Hematopoietic multipotent progenitor cell treated with erythropoietin and hydrocortisone succinate and interleukin-3 and kit ligand, for 8 days (in vitro differentiated cells): ENCODE measurements at regions not wholly inside any gene's neighbourhood (a gene's known extent, or its start where the extent isn't known, plus 50 kb on each side); places are given as distances from the start of the nearest gene placed in this dataset.
"Not testable (repeated sequence)": the region's sequence is repeated elsewhere in the genome, so short reads cannot be mapped to it uniquely, and the experiment has no call there.

ENCODE experiments used
- DNase-seq: peaks from one replicate; pipeline ENCODE4 v3.0.0-alpha.2; 2015

GRCh38 chr3:101913168-101913567 is 63.9 kb downstream of the NFKBIZ start:
- DNase-seq: no peak

DNA sequence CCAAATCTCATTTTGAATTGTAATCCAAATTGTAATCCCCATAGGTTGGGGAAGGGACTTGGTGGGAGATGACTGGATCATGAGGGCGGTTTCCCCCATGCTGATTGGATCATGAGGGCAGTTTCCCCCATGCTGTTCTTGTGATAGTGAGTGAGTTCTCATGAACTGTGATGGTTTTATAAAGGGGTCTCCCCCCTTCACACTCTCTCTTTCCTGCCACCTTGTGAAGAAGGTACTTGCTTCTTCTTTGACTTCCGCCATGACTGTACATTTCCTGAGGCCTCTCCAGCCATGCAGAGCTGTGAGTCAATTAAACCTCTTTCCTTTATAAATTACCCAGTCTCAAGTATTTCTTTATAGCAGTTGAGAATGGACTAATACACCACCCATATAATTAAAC is 68.4 kb downstream of the NFKBIZ start:
- DNase-seq: not testable (repeated sequence)

DNA sequence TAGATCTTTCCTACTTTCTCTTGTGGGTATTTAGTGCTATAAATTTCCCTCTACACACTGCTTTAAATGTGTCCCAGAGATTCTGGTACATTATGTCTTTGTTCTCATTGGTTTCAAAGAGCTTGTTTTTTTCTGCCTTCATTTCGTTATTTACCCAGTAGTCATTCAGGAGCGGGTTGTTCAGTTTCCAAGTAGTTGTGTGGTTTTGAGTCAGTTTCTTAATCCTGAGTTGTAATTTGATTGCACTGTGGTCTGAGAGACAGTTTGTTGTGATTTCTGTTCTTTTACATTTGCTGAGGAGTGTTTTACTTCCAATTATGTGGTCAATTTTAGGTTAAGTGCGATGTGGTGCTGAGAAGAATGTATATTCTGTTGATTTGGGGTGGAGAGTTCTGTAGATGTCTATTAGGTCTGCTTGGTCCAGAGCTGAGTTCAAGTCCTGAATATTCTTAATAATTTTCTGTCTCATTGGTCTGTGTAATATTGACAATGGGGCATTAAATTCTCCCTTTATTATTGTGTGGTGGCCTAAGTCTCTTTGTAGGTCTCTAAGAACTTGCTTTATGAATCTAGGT is 72.9 kb downstream of the NFKBIZ start:
- not testable (repeated sequence) for DNase-seq

DNA sequence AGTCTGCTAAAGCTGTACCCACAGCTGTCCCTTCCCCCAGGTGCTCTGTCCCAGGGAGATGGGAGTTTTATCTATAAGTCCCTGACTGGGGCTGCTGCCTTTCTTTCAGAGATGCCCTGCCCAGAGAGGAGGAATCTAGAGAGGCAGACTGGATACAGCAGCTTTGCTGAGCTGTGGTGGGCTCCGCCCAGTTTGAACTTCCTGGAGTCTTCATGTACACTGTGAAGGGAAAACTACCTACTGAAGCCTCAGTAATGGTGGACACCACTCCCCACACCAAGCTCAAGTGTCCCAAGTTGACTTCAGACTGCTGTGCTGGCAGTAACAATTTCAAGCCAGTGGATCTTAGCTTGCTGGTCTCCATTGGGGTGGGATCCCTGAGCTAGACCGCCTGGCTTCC is 75.3 kb downstream of the NFKBIZ start:
- peak; percentile 22 for DNase-seq

DNA sequence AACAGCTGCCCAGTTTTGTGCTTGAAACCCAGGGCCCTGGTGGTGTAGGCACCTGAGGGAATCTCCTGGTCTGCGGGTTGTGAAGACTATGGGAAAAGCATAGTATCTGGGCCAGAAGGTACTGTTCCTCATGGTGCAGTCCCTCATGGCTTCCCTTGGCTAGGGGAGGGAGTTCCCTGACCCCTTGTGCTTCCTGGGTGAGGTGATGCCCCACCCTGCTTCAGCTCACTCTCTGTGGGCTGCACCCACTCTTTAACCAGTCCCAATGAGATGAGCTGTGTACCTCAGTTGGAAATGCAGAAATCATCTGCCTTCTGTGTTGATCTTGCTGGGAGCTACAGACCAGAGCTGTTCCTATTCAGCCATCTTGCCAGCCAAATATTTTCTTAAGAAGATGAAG is 75.8 kb downstream of the NFKBIZ start:
- not testable (repeated sequence) for DNase-seq

DNA sequence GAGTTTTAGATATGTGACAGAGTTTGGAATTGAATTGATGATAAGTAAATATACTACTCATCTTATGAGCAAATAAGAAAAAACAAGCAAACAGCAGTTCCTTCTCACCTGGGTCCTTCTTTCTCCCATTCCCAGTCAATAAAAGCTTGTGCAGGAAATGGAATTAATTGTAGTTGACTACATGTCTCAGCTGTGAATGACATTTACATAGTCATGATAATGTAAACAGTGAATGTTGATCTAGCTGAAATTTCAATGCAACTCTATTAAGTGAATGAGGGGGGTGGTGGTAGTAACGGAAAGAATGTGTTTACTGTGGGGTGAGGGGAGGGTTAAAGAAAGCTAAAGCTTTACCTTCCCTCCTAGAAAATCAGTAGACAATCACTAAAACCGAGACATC is 76.2 kb downstream of the NFKBIZ start:
- DNase-seq: no peak

DNA sequence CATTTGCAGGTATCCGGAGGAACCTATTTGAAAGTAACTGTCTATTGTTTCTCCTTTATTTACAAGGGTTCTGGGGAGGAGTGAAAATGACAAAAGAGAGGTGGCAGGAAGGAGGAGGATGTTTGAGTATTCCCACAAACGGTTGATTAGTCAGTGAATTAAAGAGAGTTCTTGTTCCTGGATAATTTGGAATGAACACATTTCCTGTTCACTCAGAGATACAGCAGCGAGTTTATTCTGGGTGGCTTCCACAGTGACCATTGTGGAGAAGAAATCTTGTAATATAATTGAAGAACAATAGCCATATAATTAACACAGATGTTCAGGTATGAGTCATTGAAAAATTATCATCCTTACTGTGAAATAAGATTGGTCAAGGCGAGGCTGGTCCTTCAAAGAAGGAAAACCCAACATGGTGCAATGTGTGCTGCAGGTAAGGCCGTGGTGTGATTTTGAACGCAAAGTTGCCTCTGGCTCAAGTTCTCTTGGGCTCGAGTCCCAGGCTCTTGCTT is 77.3 kb downstream of the NFKBIZ start:
- DNase-seq: no peak

DNA sequence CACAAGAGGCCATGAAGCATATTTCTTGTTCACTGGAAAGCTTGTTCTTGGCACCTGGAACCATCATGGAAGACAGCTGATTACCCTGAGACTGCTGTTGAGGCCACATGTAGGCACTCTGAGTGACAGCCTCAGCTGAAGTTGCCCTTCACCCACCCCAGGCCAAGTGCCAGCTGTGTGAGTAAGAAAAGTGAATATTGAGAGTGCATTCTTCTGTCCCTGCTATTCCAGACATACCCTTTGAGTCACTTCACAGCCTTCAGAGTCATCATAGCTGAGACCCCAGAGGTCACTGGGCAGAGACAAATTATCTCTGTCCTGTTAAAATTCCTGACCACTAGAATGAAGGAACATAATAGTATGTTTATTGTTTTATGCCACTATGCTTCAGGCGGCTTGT is 79.6 kb downstream of the NFKBIZ start:
- DNase-seq: no peak

- no peak for DNase-seq
Observed at GRCh38 chr3:101931081-101931480, 81.8 kb downstream of the NFKBIZ start.

- DNase-seq: no peak
Observed at GRCh38 chr3:101932326-101933068, 83.2 kb downstream of the NFKBIZ start.

- DNase-seq: peak; percentile 21
Observed at GRCh38 chr3:101936419-101937356, 87.4 kb downstream of the NFKBIZ start.

DNA sequence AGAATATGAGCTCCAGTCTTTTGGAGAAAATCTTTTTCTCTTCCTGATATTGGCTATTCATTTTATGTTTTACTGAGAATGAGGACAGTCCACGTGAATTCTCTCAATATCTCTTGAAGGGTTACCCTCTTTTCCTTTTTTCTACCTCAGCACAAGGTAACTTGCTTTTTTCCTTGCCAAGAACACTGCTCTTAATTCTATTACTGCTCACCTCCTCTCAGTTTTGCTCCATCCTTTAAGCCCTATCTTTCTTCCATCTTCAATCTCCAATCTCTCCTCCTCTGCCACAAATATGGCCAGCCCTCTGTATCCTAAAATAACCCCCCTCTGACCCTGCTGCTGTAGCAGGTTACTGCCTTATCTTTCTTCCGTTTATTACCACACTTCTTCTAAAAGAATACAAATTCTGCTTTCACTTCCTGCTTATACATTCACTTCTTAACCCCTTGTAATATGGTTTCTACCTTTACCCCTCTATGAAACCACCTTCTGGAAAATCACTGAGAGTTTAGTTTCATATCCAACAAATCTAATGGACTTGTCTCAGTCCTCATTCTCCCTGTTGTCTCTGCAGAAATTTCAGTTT is 89.0 kb downstream of the NFKBIZ start:
- no peak for DNase-seq

GRCh38 chr3:101939361-101940049 is 90.2 kb downstream of the NFKBIZ start:
- no peak for DNase-seq

DNA sequence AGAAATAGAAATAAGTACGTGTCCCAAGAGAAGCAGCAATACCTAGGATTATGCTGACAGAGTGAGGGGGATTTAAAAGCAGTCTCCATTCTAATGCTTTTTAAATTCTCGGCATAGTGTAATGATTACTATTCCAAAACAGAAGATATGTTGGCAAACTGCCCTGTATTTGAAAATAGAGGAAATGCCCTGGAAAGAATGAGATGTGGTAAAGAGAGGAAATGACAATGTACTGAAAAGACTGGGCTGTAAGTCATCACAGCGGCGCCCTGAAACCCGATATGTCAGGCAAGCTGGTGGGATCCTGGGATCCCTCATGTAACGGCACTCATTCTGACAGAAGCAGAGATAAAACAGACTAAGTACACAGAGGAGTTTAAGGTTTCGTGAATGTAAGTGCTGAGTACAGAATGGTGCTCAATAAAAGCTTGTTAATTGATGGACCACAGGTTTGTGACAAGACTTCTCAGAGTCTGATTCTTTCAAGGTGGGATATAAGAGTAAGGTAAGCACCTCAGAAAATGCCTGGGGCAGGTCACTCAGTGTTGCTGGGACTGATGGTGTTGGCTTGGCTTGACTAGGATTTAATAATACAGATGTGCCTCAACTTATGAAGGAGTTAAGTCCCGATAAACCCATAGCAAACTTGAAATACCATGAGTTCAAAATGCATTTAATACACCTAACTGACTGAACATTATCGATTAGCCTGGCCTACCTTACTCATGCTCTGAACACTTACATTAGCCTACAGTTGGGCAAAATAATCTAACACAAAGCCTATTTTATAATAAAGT is 91.4 kb downstream of the NFKBIZ start:
- DNase-seq: peak; percentile 28

DNA sequence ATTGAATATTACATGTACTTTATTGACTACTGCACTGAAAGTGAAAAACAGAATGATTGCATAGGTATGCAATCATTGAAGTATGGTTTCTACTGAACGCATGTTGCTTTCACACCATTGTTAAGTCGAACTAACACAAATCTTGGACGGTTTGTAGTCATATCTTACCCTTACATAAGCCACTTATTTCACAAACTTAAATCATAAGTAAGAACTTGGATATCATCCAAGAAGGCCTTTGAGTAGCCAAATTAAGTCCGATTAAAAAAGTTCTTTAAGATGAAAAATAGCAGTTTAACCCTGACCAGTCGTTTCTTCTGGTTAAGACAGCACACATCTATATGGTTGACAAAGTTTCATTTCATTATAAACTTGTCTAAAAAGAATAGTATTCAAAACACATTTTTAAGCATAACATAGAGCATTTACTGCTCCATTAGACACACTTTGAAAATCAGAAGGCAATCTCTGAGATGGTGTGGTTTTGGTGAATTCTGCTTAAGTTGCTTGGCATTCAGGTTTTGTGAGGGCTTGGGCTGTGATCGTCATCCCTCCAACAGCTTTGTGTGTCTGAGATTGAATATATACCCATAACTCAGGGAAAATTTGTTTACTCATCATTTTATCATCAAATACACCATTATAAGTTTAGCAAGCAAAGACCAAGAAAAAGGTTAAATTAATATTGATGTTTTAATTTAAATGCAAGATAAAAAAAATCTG is 92.2 kb downstream of the NFKBIZ start:
- DNase-seq: no peak

GRCh38 chr3:101942356-101942755 is 93.0 kb downstream of the NFKBIZ start:
- DNase-seq: no peak

DNA sequence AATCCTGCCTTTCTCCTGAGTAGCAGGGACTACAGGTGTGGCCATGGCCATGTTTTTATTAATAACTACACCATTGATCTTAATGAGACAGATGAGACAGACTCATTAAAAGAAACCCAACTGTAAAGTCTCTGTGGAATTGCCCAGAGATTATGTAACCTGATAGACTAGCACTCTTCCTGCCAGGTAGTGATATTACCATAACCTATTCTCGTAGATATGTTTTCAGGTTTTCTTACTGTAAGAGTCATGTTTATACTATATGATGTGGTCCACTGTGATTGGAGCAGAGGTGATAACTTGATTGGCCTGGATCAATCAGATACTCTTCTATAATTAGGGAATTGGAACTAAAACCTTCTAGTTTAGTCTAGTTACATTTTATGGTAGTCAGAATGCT is 93.7 kb downstream of the NFKBIZ start:
- no peak for DNase-seq

DNA sequence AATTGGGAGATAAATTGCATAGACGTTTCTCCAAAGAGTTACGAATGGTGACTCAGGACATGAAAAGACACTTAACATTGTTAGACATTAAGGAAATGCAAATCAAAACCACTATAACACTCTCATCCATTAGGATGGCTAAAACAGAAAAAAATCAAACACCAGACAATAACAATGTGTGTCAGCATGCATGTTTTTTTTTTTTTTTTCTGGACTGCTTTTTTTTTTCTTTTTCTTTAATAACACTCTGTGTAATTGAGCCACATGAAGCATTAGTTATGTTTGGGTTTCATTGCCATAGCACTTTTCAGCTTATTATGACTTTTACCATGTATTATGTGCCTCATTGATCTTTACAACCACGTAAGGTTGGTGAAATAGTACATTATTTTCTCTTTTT is 95.0 kb downstream of the NFKBIZ start:
- no peak for DNase-seq

- DNase-seq: no peak
Observed at GRCh38 chr3:101945980-101946379, 96.7 kb downstream of the NFKBIZ start.

DNA sequence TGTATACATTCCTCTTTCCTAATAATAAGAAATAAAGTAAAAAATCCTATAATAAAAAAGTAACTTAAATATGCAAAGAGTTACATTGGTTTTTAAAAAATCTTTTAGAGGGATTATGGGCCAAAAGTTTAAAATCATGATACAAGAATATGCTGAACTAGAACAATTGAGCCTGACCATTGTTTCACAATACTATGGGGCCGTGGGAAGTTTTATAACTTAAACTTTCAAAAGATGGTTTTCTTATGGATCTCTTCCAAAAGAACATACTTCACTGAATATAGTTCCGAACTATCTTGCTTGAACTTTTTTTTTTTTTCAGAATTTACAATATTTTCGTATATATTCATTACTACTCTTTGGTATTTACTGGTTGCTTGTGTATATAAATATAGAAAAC is 97.6 kb downstream of the NFKBIZ start:
- DNase-seq: no peak

DNA sequence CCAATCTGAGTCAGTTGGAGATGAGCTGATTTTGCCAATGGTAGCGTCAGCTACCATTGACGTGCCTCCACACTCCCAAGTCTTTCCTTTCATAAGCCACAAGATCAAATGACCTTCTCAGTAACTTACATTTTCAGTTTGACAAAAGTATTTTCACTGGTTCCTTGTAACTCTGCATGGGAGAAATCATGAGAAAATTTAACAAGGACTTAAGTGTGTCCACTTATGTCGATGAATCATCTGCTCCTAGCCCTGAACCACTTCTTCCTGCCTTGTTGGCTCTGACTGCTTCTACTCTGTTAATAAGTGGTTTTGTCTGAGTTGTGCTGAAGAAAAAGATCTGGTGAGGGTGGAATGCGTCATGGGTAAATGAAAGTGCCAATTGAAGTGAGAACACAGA is 101.2 kb downstream of the NFKBIZ start:
- DNase-seq: no peak
